Esophagus muscularis mucosa (tissue), 4 donors: ENCODE measurements at regions not wholly inside any gene's neighbourhood (a gene's known extent, or its start where the extent isn't known, plus 50 kb on each side); places are given as distances from the start of the nearest gene placed in this dataset.
A peak's percentile ranks its signal among the peaks of the same experiment; 100 is the strongest.

ENCODE experiments used
- DNase-seq: peaks from one replicate; pipeline ENCODE4 v3.0.0-alpha.2; 2017; ENCODE audit errors: extremely low spot score
- H3K27ac ChIP-seq, 4 donors: fragments of 200-600 bp; sonication (generic); replicated peaks in 1 of 4; 1 replicate in 3 of 4; 2 replicates in 1 of 4; pipeline ENCODE4 v1.5.1; 2016 to 2019; ENCODE audit warnings: mild to moderate bottlenecking in 1 of 4
- H3K27me3 ChIP-seq, 4 donors: fragments of 200-600 bp; sonication (generic); one replicate each; pipeline versions ENCODE4 v1.5.1 to v1.6.0; 2016 to 2019
- H3K36me3 ChIP-seq, 4 donors: fragments of 200-600 bp; sonication (generic); one replicate each; pipeline ENCODE4 v1.5.1; 2016 to 2019
- H3K4me1 ChIP-seq, 4 donors: fragments of 200-600 bp; sonication (generic); one replicate each; pipeline ENCODE4 v1.5.1; 2016 to 2019
- H3K4me3 ChIP-seq, 4 donors: fragments of 200-600 bp; sonication (generic); 1 replicate in 2 of 4; 2 replicates in 2 of 4; pipeline ENCODE4 v1.5.1; 2016 to 2019; ENCODE audit warnings: mild to moderate bottlenecking in 4 of 4, moderate library complexity in 1 of 4
- H3K9me3 ChIP-seq, 4 donors: fragments of 200-600 bp; sonication (generic); 1 replicate in 3 of 4; 2 replicates in 1 of 4; pipeline ENCODE4 v1.5.1; 2016 to 2019
- EP300 ChIP-seq: sonication (generic); formaldehyde crosslinking; IDR thresholded peaks from one replicate; pipeline ENCODE4 v1.6.1; 2017; ENCODE audit warnings: antibody characterized with exemption
- POLR2A ChIP-seq: fragments of 450-650 bp; IDR thresholded peaks from one replicate; pipeline ENCODE4 v1.6.1; 2017; ENCODE audit warnings: antibody characterized with exemption, moderate library complexity, mild to moderate bottlenecking, low read depth
- POLR2AphosphoS5 ChIP-seq, 2 donors: sonication (generic); formaldehyde crosslinking; IDR thresholded peaks; one replicate each; pipeline ENCODE4 v1.6.1; 2017; ENCODE audit warnings: antibody characterized with exemption in 2 of 2
- WGBS: methylation state at CpG from one replicate; pipeline ENCODE4 v1.1.5; 2018; 5-methylcytosine and 5-hydroxymethylcytosine counted together
- intact Hi-C: fragments of 100-400 bp; cut with DNase I; formaldehyde crosslinking; loops from one replicate; pipeline ENCODE4 v1.15.1; 2023
- TF ChIP-seq, protein P1 (sequence below), 3 experiments: fragments of 200-600 bp in 2 of 3; fragments of 450-650 bp in 1 of 3; sonication (generic) in 2 of 3; IDR thresholded peaks; one replicate each; pipeline ENCODE4 v1.5.1; 2017 to 2019; ENCODE audit warnings: antibody characterized with exemption in 3 of 3, mild to moderate bottlenecking in 2 of 3, moderate library complexity in 1 of 3

DNA sequence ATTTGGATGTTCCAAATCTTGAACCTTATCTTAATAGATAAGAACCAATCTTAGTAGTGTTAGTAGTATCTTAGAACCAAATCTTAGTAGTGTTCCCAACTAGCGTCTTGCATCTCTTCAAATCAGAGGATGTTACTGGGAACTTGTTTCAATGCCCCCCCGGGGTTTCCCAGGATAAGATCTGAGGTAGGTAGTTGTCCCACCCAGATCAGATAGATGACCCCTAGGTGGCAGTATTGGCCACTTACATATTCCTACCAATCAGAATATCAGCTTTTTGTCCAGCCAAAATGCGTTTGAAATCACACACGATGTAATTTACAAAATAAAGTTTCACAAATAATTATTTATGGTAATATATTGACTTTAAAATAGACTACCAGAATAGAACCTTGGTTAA, 314.8 kb downstream of the MBD2 start:
- H3K36me3 ChIP-seq = no peaks in the 10 kb centered on the region
- 69% methylated on average over 4 of the region's 4 CpGs for WGBS
- H3K27me3 ChIP-seq = no peaks in the 10 kb centered on the region
- intact Hi-C loops = no loop called here
- no peak overlapping the region for H3K27ac ChIP-seq
- H3K4me1 ChIP-seq = peaks cover 0 to 9% (median 2%) of the 10 kb centered on the region in 4 donors
- no peak overlapping the region for H3K4me3 ChIP-seq
- TF ChIP-seq POLR2A (no peak), EP300 (no peak), POLR2AphosphoS5 (IDR thresholded peaks at IDR 0.05) (no peak)
- TF ChIP-seq, protein P1, sequence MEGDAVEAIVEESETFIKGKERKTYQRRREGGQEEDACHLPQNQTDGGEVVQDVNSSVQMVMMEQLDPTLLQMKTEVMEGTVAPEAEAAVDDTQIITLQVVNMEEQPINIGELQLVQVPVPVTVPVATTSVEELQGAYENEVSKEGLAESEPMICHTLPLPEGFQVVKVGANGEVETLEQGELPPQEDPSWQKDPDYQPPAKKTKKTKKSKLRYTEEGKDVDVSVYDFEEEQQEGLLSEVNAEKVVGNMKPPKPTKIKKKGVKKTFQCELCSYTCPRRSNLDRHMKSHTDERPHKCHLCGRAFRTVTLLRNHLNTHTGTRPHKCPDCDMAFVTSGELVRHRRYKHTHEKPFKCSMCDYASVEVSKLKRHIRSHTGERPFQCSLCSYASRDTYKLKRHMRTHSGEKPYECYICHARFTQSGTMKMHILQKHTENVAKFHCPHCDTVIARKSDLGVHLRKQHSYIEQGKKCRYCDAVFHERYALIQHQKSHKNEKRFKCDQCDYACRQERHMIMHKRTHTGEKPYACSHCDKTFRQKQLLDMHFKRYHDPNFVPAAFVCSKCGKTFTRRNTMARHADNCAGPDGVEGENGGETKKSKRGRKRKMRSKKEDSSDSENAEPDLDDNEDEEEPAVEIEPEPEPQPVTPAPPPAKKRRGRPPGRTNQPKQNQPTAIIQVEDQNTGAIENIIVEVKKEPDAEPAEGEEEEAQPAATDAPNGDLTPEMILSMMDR (IDR thresholded peaks at IDR 0.05) = peak in 1 of 3 experiments; percentile 18
- H3K9me3 ChIP-seq = no peaks in the 10 kb centered on the region
- no peak for DNase-seq

DNA sequence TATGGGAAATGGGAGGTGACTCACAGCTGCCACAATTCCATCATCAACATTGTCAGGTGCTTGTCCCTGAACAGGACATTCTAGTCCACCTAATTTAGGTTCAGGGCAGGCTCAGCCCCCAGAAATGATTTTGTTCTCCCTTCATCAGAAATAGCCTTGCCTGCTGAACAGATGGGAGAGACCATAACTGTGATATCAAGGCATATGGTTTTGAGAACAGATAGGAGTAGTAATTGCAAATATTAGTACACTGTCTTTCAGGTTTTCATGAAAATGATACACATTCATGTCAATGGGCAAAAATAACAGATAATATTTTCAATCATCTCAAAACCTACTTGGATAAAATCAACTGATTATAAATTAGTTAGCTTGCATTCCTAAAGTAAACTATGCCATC, 316.5 kb downstream of the MBD2 start:
- Histone ChIP-seq H3K27me3 (no peaks in the 10 kb centered on the region), H3K4me1 (peaks cover 0 to 9% (median 2%) of the 10 kb centered on the region in 4 donors), H3K9me3 (no peaks in the 10 kb centered on the region), H3K4me3 (no peak overlapping the region), H3K27ac (no peak overlapping the region), H3K36me3 (no peaks in the 10 kb centered on the region)
- intact Hi-C loops = no loop called here
- TF ChIP-seq POLR2AphosphoS5 (IDR thresholded peaks at IDR 0.05) = no peak
- TF ChIP-seq POLR2A = no peak
- no peak for TF ChIP-seq EP300
- TF ChIP-seq, protein P1 (IDR thresholded peaks at IDR 0.05) = no peak
- no peak for DNase-seq

- no peak for TF ChIP-seq EP300
- no peak for TF ChIP-seq POLR2A
- TF ChIP-seq, protein P1 (IDR thresholded peaks at IDR 0.05) = no peak
- no peak for TF ChIP-seq POLR2AphosphoS5 (IDR thresholded peaks at IDR 0.05)
Measured at GRCh38 chr18:53906681-53907080, 317.8 kb downstream of the MBD2 start.

DNA sequence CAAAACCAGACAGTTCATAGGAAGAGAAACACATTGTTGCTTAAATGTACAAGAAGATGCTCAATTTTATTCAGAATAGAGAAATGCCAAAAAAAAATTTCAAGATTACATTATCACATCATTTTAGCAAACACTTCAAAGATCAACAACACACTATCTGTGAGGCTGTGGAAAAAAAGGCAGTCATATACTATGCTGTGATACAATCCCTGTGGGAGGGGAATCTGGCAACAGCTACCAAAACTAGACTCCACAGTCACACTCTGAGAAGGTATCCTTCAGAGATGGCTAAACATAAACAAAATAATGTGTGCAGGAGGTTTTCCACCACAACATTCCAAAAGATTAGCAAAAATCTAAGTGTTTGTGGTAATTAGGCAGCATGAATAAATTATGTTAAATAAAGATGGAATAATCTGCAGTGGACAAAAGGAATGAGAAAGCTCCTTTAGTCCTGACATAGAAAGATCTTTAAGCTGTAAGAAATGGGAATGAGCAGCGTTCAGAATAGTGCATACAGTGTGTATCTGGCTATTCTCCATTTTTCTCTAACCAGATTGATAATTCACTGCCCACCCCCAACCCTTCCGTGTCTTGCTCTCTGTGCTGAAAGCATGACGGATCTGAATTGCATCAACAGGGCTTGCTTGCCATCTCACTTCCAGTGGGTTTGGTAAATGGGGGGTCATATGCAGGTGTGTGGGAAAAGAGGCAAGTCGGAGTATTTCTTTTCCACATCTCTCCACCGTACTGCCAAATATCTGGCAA, 329.6 kb downstream of the MBD2 start:
- WGBS = 72% methylated on average over 5 of the region's 5 CpGs
- intact Hi-C loops = no loop called here
- DNase-seq = no peak
- Histone ChIP-seq H3K9me3 (no peaks in the 10 kb centered on the region), H3K4me3 (no peak overlapping the region), H3K27ac (no peak overlapping the region), H3K36me3 (no peaks in the 10 kb centered on the region), H3K4me1 (no peaks in the 10 kb centered on the region), H3K27me3 (no peaks in the 10 kb centered on the region)
- TF ChIP-seq EP300 = no peak
- no peak for TF ChIP-seq POLR2AphosphoS5 (IDR thresholded peaks at IDR 0.05)
- TF ChIP-seq, protein P1 (IDR thresholded peaks at IDR 0.05) = no peak

More at GRCh38 chr18:53906681-53907080, 317.8 kb downstream of the MBD2 start:
- 84% methylated on average over 2 of the region's 2 CpGs for WGBS
- intact Hi-C loops = no loop called here
- Histone ChIP-seq H3K9me3 (no peaks in the 10 kb centered on the region), H3K27me3 (no peaks in the 10 kb centered on the region), H3K4me3 (no peak overlapping the region), H3K4me1 (peaks cover 0 to 9% (median 2%) of the 10 kb centered on the region in 4 donors), H3K36me3 (no peaks in the 10 kb centered on the region), H3K27ac (no peak overlapping the region)
- no peak for DNase-seq

GRCh38 chr18:53887447-53887846, 337.0 kb downstream of the MBD2 start:
- Histone ChIP-seq H3K4me3 (no peak overlapping the region), H3K27me3 (no peaks in the 10 kb centered on the region), H3K27ac (no peak overlapping the region), H3K4me1 (no peaks in the 10 kb centered on the region), H3K9me3 (no peaks in the 10 kb centered on the region), H3K36me3 (no peaks in the 10 kb centered on the region)
- TF ChIP-seq EP300 (no peak), POLR2AphosphoS5 (IDR thresholded peaks at IDR 0.05) (no peak), POLR2A (no peak)
- TF ChIP-seq, protein P1 (IDR thresholded peaks at IDR 0.05) = no peak
- no peak for DNase-seq
- intact Hi-C loops = no loop called here
- WGBS = 93% methylated on average over 3 of the region's 3 CpGs
